GM12878 (cell line): ENCODE measurements at regions not wholly inside any gene's neighbourhood (a gene's known extent, or its start where the extent isn't known, plus 50 kb on each side); places are given as distances from the start of the nearest gene placed in this dataset.
"Not testable (repeated sequence)": the region's sequence is repeated elsewhere in the genome, so short reads cannot be mapped to it uniquely, and the experiment has no call there.

Experiments
- RAD21 ChIP-seq: IDR thresholded peaks from 2 replicates; pipeline ENCODE4 v1.6.1; 2011; ENCODE audit warnings: mild to moderate bottlenecking, low read depth, low read length, moderate library complexity; ENCODE audit not compliant: insufficient read depth
- TF ChIP-seq, protein P1 (sequence below), 3 experiments: IDR thresholded peaks in 2 of 3; conservative IDR thresholded peaks in 1 of 3; 2 replicates each; pipeline ENCODE4 v1.5.1; 2011; ENCODE audit warnings: low read depth in 3 of 3, low read length in 3 of 3, mild to moderate bottlenecking in 3 of 3, control low read depth in 2 of 3, moderate library complexity in 2 of 3, inconsistent platforms in 1 of 3, mixed read lengths in 1 of 3; ENCODE audit not compliant: control insufficient read depth in 2 of 3, insufficient read depth in 1 of 3; ENCODE audit errors: extremely low read depth in 1 of 3

DNA sequence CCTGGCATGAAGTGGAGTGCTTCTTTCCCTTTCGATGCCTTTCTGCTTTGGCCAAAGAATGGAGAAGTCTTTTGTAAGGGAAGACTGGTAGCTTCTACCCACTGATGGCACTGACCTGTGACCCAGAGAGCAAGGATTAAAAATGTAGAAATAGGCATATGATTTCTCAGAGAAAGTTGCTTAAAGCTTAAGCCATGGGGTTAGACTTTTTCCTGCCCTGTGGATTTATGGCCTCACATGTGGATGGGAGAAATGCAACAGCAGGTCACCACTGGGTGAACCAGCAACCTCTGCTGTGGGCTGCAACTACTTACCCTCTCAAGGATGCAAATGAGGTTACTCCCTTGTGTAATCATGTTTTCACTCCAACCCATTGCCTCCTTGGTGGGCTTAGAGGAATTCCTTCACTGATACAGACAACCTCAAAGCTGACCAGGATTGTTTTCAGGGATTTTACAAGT is 86.7 kb upstream of the CDC42EP3 start:
- not testable (repeated sequence) for TF ChIP-seq RAD21
- TF ChIP-seq, protein P1, sequence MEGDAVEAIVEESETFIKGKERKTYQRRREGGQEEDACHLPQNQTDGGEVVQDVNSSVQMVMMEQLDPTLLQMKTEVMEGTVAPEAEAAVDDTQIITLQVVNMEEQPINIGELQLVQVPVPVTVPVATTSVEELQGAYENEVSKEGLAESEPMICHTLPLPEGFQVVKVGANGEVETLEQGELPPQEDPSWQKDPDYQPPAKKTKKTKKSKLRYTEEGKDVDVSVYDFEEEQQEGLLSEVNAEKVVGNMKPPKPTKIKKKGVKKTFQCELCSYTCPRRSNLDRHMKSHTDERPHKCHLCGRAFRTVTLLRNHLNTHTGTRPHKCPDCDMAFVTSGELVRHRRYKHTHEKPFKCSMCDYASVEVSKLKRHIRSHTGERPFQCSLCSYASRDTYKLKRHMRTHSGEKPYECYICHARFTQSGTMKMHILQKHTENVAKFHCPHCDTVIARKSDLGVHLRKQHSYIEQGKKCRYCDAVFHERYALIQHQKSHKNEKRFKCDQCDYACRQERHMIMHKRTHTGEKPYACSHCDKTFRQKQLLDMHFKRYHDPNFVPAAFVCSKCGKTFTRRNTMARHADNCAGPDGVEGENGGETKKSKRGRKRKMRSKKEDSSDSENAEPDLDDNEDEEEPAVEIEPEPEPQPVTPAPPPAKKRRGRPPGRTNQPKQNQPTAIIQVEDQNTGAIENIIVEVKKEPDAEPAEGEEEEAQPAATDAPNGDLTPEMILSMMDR (IDR thresholded peaks at IDR 0.05 in 2 of 3, conservative IDR thresholded peaks at IDR 0.05 in 1 of 3; ENCODE audit: control insufficient read depth in 2 of 3, extremely low read depth in 1 of 3, insufficient read depth in 1 of 3, low read depth in 3 of 3, low read length in 3 of 3): not testable (repeated sequence)
